Activated CD4-positive, alpha-beta T cell treated with anti-CD3 and anti-CD28 coated beads for 24 hours (primary cell): ENCODE measurements at regions not wholly inside any gene's neighbourhood (a gene's known extent, or its start where the extent isn't known, plus 50 kb on each side); places are given as distances from the start of the nearest gene placed in this dataset.

Experiments
- DNase-seq, 2 donors: peaks; one replicate each; pipeline ENCODE4 v3.0.0-alpha.2; 2020; ENCODE audit warnings: low read depth in 2 of 2

- no peak for DNase-seq
Observed at GRCh38 chr12:92000597-92000996, 145.0 kb downstream of the BTG1 start.

DNA sequence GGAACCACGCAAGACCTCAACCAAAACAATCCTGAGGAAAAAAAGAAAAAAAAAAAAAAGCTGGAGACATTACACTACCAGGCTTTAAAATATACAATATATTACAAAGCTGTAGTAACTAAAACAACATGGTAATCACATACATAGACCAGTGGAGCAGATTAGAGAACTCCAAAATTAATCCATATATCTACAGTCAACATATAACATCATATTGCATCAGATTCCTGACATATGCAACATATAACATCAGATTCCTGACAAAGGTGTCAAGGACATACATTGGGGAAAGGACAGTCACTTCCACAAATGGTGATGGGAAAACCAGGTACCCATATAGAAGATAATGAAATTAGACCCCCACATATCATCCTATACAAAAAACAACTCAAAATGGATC, 145.8 kb downstream of the BTG1 start:
- DNase-seq: no peak

DNA sequence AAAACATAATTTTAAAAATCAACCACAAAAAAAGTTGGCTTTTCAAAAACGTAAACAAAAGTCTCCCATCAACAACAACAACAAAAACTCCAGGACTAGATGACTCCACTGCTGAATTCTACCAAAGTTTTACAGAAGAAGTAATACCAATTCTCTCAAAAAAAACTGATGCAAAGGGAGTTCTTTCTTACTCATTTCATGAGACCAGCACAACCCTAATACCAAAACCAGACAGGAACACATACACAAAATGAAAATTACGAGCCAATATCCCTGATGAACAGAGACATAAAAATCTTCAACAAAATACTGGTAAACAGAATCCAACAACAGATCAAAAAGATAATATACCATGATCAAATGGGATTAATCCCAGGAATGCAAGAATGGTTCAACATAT, 147.3 kb downstream of the BTG1 start:
- no peak for DNase-seq

DNA sequence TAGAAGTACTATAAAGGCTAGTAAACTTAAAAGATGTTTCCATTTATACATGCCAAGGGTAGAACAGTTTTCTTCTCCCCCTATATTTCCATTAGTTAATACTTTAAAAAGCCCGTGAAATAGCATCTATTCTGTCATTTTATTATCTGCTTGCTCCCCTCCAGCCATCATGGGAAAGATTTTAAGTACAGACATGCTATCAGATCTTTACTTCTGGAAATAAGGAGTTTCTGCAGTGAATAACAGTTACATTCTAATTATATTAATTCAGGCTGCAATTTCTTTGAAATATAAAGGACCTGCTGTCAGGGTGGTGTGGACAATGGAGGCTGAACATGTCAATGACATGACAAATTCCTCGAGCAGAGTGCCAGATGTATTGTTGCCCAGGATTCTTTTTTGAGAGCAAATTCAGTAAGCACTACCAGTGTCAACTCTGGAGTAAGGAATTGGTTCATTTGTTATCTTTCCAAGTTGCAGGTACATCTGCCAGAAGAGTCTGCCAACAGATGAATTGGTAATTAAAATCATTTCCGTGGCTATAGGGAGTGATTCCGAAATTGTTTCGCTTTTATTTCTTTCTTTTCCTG, 151.3 kb downstream of the BTG1 start:
- no peak for DNase-seq

- no peak for DNase-seq
Observed at GRCh38 chr12:91993287-91994017, 152.2 kb downstream of the BTG1 start.

DNA sequence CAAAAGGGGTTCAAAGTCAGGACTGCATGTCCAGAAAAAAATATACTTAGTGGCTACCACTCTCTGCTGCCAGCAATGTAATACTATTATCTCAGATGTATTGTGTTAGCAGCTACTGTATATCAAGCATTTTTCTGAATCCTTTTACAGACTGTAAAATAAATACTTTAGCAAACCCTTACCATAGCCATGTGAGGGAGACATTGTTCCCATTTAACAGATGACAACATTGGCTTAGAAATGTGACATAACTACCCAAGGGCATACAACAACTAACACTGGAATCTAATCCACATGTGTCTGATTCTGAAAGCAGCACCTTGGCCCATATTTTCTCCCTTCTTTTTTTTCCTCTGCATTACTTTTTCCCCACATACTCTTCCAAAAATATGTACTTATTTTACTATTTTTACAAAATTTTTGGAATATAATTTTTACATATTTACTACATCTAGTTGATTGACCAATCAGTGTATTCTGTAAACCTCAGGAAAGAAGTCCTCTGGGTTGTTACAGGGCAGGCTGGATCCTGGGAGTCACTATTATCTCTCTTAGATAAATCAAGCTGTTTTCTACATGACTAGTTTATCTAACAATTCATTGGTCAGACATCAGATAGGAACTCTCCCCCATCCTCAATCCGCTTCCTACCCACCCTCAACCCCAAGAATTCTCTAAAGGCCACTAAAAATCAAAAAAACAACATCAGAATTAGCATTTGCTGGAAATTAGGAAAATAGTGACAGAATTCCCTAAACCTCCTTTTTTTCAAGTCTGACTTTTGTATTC, 154.1 kb downstream of the BTG1 start:
- no peak for DNase-seq

DNA sequence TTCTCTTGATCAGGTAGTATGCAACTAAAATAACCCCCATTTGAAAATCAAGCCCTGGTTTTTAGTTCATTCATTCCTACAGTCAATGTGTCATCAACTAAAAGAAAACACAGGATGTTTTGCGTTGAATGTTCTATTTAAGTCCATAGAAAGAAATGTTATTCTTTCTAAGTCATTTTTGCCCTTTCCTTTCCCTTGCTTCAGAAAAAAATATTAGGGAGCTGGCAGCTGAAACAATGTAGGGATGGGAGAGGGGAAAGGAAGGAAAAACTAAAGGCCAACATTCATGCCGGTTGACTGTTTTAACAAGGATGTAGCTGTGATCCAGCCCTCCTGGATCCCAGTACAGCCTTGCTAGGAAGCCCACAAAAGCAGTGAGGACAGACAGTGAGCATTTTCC, 155.1 kb downstream of the BTG1 start:
- DNase-seq: no peak

DNA sequence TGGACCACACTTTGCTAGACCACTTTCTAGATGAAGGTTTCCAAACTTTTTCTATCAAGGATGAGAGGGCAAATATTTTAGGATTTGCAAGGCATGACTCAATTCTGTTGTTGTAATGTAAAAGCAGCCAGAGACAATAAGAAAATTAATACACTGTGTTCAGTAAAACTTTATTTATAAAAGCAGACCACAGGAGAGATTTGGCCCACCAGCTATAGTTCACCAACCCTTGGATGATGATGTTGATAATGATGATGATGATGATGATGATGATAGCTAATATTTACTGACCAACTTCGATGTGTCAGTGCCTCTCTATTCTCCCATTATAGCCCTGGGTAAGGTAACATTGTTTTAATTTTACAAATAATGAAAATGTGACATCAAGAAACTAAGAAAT, 156.5 kb downstream of the BTG1 start:
- DNase-seq: no peak

DNA sequence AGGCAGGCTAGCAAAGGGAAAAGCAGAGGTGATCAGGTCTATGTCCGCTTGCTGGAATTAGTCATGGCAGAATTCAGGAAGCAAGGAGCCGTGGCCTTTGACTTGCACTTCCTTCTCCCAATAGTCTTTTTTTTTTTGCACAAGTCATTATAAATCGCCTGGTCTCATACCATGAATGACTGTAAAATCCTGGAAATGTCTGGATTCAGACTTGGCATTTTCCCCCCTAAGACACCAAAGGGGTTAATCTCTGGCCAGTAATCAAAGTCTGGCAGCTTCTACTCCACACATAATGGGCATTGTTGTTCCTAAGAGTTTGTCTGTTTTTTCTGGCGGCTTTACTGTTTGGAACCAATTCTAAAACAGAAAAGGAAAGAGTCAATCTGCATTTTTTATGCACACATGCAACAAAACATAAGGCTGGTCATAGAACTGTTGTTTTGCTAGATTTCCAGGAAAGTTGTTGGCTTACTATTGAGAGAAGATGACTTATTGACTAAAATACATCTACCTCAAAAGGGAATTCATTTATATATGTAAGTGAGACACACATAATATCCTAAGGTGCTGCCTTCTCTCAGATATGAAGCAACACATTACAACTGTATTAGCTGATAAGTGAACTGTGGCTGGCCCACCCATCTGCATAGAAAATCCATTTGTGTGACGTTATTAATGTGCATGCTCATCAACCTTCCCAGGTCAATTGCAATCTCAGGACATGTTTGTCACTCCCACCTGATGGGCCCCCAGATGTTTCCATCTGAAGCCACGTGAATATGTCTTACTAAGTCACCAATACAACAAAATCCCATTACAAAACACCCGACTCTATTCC, 157.3 kb downstream of the BTG1 start:
- DNase-seq: no peak

DNA sequence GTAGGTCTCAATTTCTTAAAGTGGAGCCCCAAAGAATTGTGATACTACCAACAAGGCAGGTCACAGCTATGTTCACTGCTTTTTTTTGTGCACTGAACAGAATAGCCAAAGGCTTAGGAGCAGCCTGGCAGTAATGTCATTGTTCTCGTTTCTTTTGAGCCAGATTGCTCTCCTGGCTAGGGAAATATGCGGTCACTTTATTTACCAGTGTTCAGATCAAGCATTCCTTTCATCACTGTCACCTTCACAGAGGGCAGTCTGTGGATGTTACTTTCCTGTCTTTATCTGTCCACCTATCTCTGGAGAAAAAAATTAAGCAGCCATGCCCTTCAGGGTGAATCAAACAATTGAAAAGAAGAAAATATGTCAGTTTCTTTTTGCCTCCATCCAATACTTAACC, 159.6 kb downstream of the BTG1 start:
- no peak for DNase-seq

DNA sequence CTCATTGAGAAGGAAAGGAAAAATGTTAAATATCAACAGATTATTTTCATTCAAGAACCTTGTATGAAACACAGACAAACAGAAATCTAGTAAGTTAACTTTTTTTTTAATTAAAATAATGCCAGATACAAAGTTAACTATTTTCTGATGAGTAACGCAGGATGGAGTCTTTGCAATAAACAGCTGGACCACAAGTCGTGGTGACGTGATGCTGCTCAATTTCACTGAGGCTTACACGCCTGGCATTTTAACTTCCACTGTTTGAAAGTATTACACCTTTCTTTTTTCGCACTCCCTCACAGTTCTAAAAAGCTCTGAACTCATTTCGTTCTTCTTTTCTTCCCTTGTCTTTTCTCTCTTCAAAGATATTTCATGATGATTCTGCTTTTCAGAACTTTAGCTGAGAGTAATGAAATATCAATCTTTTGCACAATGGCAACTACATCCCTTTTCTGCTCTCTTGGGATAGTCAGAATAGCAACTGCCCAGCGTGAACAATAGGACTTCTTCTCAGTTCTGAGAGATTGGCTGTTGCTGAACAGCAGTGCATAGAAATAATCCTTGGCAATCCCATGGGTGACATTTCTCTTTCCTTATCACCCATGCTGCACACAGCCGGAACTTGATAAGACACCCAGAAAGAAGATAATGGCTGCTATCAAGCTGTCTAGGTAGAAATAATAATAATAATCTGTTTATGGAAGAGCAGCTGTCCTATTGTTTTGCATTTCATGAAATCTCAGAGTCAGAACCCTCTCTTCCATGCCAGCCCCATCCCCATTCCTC, 160.5 kb downstream of the BTG1 start:
- no peak for DNase-seq

DNA sequence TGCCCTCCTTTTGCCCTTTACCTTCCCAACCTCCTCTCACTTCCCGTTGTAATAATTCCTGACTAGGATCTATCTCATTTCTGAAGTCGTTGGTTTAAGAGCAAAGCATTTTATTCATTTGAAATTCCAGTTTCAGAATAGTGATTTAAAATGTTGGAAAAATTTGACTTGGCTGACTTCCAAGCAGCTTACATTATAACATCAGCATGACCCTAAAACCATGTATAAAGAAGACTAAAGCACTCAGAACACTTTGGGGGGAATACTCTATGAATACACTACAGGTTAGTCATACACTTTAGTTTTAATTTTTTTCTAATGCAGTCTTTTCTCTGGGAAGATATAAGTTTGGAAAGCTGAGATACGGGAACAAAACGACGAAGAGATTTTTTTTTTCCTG, 161.1 kb downstream of the BTG1 start:
- DNase-seq: no peak

GRCh38 chr12:91983935-91984334, 161.7 kb downstream of the BTG1 start:
- no peak for DNase-seq

- no peak for DNase-seq
Observed at GRCh38 chr12:91982946-91983345, 162.7 kb downstream of the BTG1 start.

- no peak for DNase-seq
Observed at GRCh38 chr12:91980389-91980821, 165.2 kb downstream of the BTG1 start.

GRCh38 chr12:91978143-91978542, 167.5 kb downstream of the BTG1 start:
- DNase-seq: no peak

GRCh38 chr12:91975891-91976290, 169.8 kb downstream of the BTG1 start:
- no peak for DNase-seq

- DNase-seq: no peak
Observed at GRCh38 chr12:91974541-91975085, 171.0 kb downstream of the BTG1 start.

DNA sequence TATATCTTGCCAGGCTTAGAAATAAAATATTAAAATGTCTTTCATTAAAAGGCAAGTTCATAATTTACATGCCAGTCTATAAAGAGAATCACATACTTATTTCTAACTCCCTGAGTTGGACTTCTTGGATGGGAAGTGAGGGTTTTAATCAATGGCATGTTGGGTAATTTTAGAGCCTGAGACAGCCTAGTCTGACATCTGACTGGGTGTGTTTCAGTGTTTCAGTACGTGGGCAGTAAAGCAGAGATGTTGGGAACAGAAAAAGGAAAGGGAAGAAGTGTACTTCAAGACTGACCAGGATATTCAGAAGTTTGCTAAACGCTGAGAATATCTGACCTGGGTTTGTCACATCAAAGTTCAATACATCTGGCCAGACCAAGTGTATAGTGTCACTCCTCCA, 171.8 kb downstream of the BTG1 start:
- DNase-seq: no peak

DNA sequence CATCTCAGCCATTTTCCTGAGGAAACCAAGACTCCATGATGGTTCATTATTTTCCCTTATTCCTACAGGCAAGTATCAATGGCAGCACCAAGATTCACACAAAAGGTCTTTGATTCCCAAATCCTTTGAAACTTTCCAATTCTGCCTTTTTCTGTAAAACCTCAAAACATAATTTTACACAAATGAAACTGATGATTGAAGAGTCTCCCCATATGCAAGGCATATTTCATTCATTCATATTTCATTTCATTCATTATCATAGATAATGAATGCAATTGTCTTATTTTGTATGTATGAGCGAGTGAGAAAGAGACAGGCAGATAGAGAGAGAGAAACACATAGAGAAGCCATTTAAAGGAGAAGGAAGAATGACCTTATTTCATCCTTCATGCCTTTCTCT, 172.8 kb downstream of the BTG1 start:
- no peak for DNase-seq

DNA sequence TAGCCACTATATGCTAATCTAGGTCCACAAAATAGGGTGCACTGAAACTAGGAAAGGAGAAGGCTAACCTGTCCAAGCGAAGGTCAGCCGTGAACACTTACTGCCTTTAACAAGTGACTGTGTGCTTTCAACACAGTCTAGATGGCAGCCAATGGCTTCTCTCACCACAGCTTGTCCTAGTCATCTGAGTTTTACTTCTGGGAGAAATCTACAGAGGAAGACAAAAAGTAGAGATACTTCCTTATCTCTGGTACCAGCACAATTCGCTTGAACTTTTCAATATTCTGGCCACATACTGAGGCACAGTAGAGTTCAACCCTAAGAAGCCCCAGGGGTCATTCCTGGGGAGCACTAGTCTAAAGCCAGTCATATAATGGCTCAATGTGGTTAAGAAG, 176.9 kb downstream of the BTG1 start:
- no peak for DNase-seq
